ENCODE measurements at regions not wholly inside any gene's neighbourhood (a gene's known extent, or its start where the extent isn't known, plus 50 kb on each side); places are given as distances from the start of the nearest gene placed in this dataset.

GRCh38 chr2:38148501-38148900 is 72.5 kb upstream of the CYP1B1 start:
- Histone ChIP-seq H4K8ac (ENCODE audit: low read depth in 2 of 2, low read length in 2 of 2) (peak overlapping the region; percentile 9 to 26; a peak in 1 of 4 replicates), H2BK20ac (ENCODE audit: low read depth, low read length) (peak overlapping the region; percentile 84), H3K9ac (ENCODE audit: low read depth, low read length) (no peak overlapping the region), H2AK9ac (replicated peaks; ENCODE audit: low read depth, low read length, poor library complexity) (no peak overlapping the region), H3K9me1 (ENCODE audit: insufficient read depth, low read length) (peaks cover 6% of the 10 kb centered on the region; the same call in 1 of the 2 replicates), H3K23ac (ENCODE audit: low read depth, low read length) (0 out of 2 replicates have a peak overlapping the region, but pooled peaks have one; percentile 26), H3K18ac (ENCODE audit: low read depth, low read length) (peak overlapping the region; percentile 74), H4K91ac (ENCODE audit: insufficient read depth, low read depth, low read length) (peak overlapping the region; percentile 19; the same call in 1 of the 2 replicates), H2AK5ac (ENCODE audit: low read depth, low read length) (peak overlapping the region; percentile 13), H3K56ac (ENCODE audit: extremely low read depth, insufficient read depth, low read length) (0 out of 2 replicates have a peak overlapping the region, but pooled peaks have one; percentile 2), H3K4me1 (ENCODE audit: control insufficient read depth, insufficient read depth, low read length) (peaks cover 12% of the 10 kb centered on the region), H4K5ac (ENCODE audit: low read depth, low read length) (peak overlapping the region; percentile 87; the same call in 1 of the 2 replicates), H4K20me1 (ENCODE audit: insufficient read depth, low read length) (no peaks in the 10 kb centered on the region), H3K4ac (ENCODE audit: low read depth, low read length) (peak overlapping the region; percentile 74; the same call in 1 of the 2 replicates), H2BK15ac (ENCODE audit: low read depth, low read length) (peak overlapping the region; percentile 81; the same call in 2 of the 3 replicates), H3K14ac (replicated peaks; ENCODE audit: low read depth, low read length) (peak overlapping the region; percentile 82; the same call in 1 of the 2 replicates), H2AFZ (replicated peaks; ENCODE audit: low read length, poor library complexity) (peak overlapping the region; percentile 45), H2BK120ac (ENCODE audit: low read depth, low read length) (peak overlapping the region; percentile 74), H3K79me1 (ENCODE audit: low read depth in 1 of 2, low read length in 2 of 2) (no peaks in the 10 kb centered on the region), H3K27me3 (ENCODE audit: control insufficient read depth, insufficient read depth, low read length) (0 out of 2 replicates have a peak, but pooled peaks cover 2% of the 10 kb centered on the region), H2BK5ac (ENCODE audit: low read depth, low read length, poor library complexity, severe bottlenecking) (no peak overlapping the region), H3K4me2 (ENCODE audit: low read depth, low read length) (no peak overlapping the region), H3K36me3 (ENCODE audit: control insufficient read depth, insufficient read depth, low read length) (no peaks in the 10 kb centered on the region), H3K4me3 (ENCODE audit: insufficient read depth, low read depth, low read length) (no peak overlapping the region), H3K27ac (ENCODE audit: insufficient read depth, low read length) (peak overlapping the region; percentile 62; the same call in 1 of the 2 replicates), H3K9me3 (ENCODE audit: control insufficient read depth, insufficient read depth, low read length) (no peaks in the 10 kb centered on the region)
- no peak for ATAC-seq (ENCODE audit: low read depth)
- CTCF ChIA-PET = no interaction called here
- dilution Hi-C loops (cut with HindIII; ENCODE audit: low sequenced_read_pairs, unreplicated experiment) = no loop called here
- POLR2A ChIA-PET (ENCODE audit: unreplicated experiment) = no interaction called here
- TF ChIP-seq USF2 (IDR thresholded peaks at IDR 0.05; ENCODE audit: low read depth, low read length) = no peak
- no peak for TF ChIP-seq CHD1 (IDR thresholded peaks at IDR 0.05; ENCODE audit: low read depth, low read length)
- TF ChIP-seq MAFK (IDR thresholded peaks at IDR 0.05; ENCODE audit: low read depth, low read length) = no peak
- TF ChIP-seq CEBPB (IDR thresholded peaks at IDR 0.05; ENCODE audit: low read depth, low read length) = peak; percentile 87
- peak; percentile 34; the same call in 1 of the 2 replicates for TF ChIP-seq NFE2L2 (IDR thresholded peaks at IDR 0.05; ENCODE audit: low read depth, low read length)
- in situ Hi-C loops (cut with MboI; ENCODE audit: low sequenced_read_pairs) = no loop called here
- 69% methylated on average over 5 of the region's 5 CpGs; no CpG with 5 or more reads in 1 of the 2 experiments for WGBS, 2 experiments (ENCODE audit: extremely low coverage in 2 of 2, insufficient read length in 1 of 2)
- peak; percentile 60 for DNase-seq
- BruUV-seq (replicated peaks) = no TSS peak
- intact Hi-C loops (cut with micrococcal nuclease) = loop anchor here (10.0 kb wide), 1 partner anchor 116 kb away; no protein-coding TSS in a partner anchor
